OCI-LY3 (cell line): ENCODE measurements at regions not wholly inside any gene's neighbourhood (a gene's known extent, or its start where the extent isn't known, plus 50 kb on each side); places are given as distances from the start of the nearest gene placed in this dataset.

Experiments used
- CTCF ChIP-seq: fragments of 200-600, 300-600 bp; sonication (generic); IDR thresholded peaks from 2 replicates; pipeline ENCODE4 v1.5.1; 2014; ENCODE audit warnings: antibody characterized with exemption, low read length, low read depth
- EZH2phosphoT487 ChIP-seq: fragments of 200-600 bp; shearing (Covaris generic); IDR thresholded peaks from 2 replicates; pipeline ENCODE4 v1.6.1; 2018; ENCODE audit warnings: antibody characterized with exemption, mixed run types, low read depth

- TF ChIP-seq CTCF: no peak
- no peak for TF ChIP-seq EZH2phosphoT487
Measured at GRCh38 chr6:53441761-53442160, 93.0 kb upstream of the ELOVL5 start.
